ENCODE measurements at regions not wholly inside any gene's neighbourhood (a gene's known extent, or its start where the extent isn't known, plus 50 kb on each side); places are given as distances from the start of the nearest gene placed in this dataset.

DNA sequence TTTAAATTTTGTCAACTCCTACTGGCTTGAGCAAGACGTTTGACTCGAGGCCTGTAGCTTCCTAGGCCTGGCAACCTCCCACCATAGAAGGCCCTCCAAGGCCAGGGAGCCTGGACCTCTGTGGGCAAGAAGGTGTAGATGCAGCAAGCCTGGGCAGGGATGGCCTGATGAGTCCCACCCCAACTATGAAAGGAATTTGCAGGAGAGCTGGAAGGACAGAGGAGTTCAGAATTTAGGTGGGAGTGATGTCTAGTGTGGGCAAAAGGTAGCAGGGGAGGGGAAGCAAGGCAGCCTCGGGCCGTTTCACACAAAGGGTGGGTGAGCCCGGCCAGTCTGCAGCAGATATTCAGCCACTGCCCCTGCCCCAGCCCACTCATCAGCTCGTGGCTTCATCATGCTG is 245.2 kb downstream of the CDH26 start:
- no peak overlapping the region for H3K27ac ChIP-seq
- no peak overlapping the region for H3K4me3 ChIP-seq

DNA sequence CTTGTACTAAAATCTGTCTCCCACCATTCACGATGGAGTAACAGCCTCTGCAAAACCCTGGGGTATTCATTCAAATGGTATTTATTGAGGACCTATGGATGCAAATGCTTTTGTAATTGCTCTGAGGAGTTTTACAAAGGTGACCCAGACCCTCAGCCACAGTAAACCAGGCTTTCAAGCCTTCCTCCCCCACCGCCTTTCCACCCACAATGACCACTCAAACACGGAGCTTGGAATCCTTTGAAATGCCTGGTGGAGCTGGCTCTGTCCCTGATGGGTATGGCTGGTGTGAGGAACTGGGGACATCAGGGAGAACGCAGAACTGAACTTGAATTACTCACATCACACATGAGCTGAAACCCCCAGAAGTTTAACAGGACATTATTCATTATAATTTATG is 246.4 kb downstream of the CDH26 start:
- Histone ChIP-seq H3K27ac (no peak overlapping the region), H3K4me3 (no peak overlapping the region)

DNA sequence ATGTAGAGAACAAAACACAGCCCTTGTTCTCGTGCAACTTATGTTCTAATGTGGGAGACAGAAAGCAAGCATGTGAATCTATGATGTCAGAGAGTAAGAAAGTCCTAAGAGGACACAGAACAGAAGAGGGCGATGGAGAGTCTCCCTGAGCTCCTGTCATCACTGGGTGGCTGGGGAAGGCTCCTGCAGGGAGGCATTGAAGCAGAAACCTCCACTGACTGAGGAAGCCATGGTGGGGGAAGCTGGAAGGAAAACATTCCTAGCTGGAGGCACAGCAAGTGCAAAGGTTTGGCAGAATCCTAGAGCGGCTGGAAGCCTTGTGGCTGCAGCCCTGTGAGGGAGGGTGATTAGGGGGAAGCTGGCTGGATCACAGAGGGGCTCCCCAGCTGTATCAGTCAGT is 248.0 kb downstream of the CDH26 start:
- Histone ChIP-seq H3K27ac (no peak overlapping the region), H3K4me3 (no peak overlapping the region)

DNA sequence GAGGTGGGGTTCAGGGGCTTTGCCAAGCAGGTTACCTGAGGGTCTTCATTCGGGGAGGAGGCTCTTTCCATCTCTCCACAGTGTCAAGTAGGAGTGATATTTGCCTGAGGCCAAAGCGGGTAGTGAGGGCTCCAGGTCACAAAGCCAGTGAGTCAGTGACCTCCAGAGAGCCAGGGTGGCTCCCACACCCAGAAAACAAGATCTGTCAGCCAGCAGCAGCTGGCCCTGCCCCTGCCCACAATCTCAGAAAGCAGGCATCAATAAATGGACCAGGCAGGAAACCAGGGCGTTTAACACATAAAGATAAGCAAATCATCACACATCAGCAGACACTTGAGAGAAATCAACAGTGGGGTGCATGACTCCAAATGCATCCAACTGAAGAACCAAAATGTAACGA is 250.8 kb downstream of the CDH26 start:
- Histone ChIP-seq H3K4me3 (no peak overlapping the region), H3K27ac (no peak overlapping the region)

DNA sequence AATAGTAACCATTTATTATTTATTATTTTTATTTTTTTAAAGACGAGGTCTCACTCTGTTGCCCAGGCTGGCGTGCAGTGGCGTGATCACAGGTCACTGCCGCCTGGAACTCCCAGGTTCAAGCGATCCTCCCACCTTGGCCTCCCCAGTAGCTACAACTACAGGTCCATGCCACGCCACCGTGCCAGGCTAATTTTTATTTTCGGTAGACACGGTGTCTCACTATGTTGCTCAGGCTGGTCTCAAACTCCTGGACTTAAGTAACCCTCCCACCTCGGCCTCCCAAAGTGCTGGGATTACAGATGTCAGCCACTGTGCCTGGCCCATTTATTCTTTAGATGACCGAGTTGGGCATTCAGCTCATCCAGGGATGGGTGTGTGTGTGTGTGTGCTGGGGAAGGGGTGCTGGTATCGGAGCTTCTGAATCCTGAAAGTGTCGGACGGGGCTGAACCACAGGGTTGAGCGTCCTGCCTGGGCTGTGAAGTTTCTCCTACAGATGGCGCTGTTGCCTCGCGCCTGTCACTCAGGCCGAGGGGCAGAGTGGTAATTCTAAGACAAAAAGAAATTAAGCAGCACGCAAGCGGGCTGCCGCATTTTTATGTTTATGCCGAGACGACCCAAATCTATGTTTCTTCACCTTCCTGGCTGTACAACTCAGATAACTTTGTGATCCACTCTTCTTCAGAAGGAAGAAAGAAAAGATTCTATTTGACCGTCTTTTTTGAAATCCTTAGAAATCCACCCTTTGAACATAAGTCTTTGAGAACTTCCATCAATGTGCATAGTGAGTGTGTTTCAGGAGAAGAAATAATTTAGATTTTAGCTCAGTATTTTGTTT is 252.8 kb downstream of the CDH26 start:
- H3K4me3 ChIP-seq, result no peak overlapping the region
- no peak overlapping the region for H3K27ac ChIP-seq

DNA sequence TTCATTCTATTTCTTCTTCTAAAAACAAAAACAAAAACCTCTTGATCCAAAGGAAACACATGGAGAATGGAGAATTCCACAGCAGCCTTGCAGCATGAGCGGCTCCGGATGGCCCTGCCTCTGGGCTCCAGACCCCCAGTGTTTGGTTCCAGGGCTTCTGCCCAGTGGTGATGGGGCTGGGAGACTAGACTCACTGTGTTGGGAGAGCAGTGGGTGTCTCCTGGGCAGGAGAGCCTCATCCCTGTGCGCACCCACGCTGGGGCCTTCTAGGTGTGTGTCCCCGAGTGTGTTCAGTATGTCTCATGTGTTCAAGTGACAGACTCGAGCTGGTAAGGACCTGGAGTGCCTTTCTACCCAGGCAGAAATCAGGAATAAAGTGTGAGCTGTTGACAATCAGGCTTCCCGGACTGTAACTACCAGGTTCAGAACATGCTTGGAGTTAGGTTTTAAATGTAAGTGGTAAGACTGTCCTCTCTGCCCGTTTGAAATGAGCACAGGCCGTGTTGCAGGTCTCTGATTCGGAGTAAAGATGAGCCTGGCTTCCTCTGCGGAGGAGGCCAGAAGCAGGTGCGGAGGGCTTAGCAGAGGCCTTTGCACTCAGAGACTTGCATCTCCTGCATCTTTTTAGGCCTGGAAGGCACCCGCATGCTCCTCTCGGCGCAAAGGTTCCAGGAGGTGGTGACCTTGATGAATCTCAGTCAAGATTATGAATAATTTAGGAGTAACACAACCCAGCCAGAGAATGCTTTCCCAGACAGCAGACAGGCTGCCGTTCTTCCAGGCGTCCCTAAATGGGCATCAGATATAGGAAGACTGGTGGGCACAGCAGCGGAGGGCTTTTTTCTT is 253.6 kb downstream of the CDH26 start:
- Histone ChIP-seq H3K27ac (no peak overlapping the region), H3K4me3 (no peak overlapping the region)

DNA sequence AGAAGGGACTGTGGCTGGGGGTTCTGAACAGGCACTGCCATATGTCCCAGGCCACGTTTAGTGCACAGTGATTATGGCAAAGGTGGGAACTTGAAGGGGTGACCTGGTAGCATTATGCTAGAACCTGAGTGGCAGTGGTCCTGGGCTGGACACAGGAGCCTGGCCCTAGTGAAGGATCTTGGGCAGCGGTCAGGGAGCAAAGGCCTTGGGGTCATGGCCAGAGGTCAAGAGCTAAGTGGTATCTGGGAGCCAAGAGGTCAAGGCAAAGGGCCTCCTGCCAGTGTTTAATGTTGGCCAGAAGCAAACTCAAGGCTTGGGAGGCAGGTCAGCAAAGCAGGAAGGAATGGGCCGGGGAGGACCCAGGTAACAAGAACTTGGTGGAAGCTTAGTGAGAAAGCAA is 254.5 kb downstream of the CDH26 start:
- Histone ChIP-seq H3K27ac (no peak overlapping the region), H3K4me3 (no peak overlapping the region)

DNA sequence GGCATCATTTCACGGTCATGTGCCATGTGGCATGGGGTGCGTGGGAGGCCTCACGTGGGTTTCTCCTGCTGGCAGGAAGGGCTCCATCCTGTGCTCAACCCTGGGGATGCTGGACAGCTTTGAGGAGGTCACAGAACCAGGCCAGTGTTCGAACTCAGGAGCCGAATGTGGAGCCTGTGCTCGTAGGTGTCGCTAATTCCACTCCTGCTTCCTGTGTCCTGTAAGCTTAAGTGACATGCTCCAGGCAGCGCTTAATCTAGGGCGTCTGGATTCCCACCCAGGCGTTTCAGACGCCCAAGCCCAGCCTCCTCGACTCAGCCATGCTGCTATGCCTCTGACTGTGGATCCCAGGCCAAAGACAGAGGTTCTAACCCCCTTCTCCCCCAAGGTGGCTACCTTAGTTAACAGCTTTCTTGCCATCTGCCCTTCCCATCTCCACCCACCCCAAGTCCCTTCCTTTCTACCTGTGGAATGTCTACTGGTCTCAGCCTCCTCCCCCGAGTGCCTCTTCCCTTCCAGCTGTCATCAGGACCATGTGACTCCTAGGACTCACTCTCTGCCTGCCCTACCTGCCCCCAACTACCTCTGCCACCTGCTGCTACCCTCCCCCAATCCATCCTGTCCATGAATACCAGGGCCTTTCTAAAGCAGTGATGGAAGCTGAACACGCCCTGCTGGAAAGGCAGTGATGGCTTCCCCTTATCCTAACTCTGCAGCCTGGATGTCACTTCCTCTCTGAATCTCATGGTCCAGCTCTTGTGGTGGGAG is 255.1 kb downstream of the CDH26 start:
- Histone ChIP-seq H3K4me3 (no peak overlapping the region), H3K27ac (no peak overlapping the region)

DNA sequence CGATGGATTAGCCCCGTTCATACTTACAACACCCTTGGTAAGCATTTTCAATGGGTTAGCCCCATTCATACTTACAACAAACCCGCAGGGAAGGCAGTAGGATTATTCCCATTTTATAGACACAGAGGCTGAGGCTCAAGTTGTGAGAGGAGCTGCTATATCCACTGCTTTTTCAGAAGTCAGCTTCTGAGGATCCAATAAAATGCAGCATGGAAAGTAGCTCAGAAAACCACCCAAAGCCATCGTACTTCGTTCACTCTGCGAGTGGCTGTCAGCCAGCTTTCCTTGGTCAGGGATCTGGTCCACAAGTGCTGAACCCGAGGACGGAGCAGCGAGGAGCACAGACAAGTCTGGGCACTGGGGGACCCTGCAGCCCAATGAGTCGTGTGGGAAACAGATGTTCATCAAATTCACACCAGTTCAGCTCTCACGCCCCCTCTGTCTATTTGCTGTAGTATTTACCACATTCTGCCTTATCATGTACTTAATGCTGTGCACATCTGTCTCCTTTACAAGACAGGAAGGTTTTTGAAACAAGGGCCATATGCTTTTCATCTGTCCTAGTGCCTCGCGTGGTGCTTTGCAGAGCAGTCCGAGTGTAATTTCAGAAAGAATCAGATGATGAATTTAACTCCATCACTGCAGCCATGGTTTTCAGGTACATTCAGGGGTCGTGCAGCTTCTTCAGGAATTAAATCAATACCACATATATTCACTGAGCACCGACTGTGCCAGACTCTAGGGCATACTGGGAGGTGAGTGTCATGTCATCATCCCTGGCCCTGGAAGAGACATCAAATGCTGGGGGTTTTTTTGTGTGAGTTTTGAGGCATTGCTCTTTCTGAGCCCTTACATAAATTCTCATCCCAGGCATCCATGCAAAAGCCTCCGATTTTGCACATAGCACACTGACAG is 256.9 kb downstream of the CDH26 start:
- Histone ChIP-seq H3K4me3 (no peak overlapping the region), H3K27ac (no peak overlapping the region)

DNA sequence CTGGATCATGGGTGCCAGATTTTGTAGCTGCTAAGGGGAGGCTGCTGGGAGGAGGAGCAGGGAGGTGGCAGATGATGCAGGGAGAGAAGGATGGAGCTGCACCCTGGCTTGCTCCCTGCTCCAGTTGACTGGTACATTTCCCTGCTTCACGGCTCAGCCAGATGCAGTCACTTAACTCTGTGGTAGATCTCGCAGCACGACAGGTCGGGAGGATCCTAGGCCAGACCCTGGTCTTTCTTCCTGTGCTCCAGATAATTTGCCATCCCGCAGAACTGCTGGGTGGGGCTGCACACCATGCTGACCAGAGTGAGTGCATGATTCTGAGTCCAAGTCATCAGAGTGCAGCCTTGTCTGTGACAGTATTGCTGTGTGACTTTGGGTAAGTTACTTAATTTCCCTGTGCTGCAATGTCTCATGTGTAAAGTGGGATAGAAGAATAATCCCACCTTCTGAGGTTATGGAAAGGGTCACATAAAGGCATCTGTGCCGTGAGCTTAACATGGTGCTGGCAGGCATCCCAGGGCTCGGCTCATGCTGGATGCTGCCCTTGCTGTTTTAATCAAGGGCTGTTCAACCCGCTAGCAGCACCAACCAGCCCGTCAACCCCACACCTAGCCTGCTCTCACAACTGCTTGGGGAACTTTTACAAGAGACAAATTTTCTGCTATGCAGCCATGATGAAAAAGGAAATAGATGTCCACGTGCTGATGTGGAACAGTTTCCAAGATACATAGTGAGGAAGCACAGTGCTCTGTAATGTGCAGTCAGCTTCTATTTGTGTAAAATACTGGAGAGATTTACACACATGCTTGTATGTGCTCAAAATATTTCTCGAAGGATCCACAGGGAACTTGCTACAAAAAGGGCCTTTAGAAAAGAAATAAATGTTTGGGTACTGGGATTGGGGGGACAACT is 257.9 kb downstream of the CDH26 start:
- H3K27ac ChIP-seq, result no peak overlapping the region
- no peak overlapping the region for H3K4me3 ChIP-seq

DNA sequence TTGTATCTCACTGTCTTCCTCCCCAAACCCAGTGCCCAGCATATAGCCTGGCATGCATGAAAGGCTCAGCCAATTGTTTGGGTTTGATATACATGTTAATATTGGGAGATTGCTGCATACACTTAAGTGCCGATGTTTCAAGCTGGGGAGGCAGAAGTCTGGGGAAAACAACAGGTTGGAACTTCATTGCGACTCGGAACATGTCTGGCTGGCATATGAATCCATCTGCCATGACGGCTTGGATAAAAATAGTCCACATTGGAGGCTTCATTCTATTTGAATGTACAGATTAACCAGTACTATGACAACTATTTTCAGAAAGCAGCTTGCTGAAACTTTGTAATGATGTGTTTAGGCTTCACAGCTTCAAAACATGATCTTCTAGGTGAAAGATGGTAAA is 261.0 kb downstream of the CDH26 start:
- Histone ChIP-seq H3K4me3 (no peak overlapping the region), H3K27ac (no peak overlapping the region)

DNA sequence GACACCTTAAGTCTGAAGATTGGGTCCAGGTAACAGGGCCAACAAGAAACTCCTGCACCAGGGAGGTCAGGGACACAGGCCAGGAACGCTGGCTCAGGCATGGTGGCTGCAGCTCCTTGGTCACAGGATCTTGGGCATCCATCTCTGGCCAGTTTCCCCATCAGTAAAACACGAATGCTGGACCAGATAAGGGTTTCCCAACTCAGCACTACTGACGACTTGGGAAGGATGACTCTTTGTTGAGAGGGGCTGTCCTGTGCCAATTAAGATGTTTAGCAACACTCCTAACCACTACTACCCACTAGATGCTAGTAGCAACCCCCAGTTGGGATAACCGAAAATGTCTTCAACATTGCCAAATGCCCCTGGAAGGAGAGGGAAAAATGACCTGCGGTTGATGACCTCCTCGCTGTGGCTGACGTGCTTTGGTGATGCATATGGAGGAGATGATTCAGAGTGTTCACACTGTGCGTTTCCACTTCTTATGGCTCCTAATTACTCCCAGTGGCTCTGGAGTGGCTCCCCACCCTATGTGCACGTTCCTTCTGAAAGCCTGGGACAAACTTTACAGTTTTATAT is 261.9 kb downstream of the CDH26 start:
- H3K27ac ChIP-seq, result no peak overlapping the region
- no peak overlapping the region for H3K4me3 ChIP-seq

DNA sequence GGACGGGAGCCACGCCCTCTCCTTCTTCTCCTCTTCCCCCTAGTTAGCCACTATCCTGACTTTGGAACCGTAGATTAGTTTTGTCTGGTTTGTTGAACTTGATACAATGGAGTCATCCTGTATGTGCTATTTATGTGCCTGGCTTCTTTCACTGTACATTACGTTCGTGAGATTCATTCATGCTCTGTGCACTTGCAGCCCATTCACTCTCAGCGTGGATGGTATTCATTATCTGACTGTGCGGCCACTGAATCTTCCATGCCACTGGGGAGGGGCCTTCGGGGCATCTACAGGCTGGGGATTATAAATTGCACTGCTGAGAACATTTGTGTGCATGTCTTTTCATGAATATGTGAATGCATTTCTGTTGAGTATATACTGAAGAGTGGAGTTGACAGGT is 262.5 kb downstream of the CDH26 start:
- Histone ChIP-seq H3K27ac (no peak overlapping the region), H3K4me3 (no peak overlapping the region)

DNA sequence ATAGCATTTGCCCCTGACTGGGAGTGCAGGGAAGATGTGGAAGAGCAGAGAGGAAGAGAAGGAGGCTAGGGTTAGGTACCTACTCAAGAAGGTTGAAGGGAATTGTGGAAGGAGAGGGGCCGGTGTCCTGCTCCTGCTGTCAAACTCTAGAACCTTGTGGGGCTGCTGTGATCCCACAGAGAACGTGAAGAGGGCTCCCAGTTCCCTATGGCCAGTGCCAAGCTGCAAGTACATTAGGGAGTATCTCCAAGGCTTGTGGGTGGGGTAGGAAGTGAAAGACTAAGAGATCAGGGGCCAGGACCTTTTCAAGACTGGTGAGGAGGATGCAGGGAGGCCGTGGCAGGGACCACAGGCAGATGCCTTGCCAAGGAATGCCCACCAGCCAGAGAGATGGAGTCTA is 263.4 kb downstream of the CDH26 start:
- Histone ChIP-seq H3K4me3 (no peak overlapping the region), H3K27ac (no peak overlapping the region)

DNA sequence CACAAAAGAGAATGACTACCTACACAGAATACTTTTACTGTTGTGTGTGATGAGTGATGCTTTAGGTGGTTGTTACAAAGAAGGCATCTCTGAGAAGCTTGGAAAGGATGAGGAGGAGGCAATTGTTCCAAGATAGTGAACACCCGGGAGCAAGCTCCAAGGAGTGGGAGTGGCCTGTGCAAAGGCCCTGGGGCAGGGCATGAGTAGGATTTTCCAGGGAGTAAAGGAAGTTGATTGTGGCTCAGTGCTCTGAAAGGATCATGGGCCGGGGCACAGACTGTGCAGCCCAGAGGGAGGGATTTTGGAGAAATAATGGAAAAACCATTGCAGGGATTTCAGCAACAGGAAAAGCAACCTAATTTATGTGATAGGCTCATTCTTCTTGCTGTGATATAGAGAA is 264.3 kb downstream of the CDH26 start:
- H3K4me3 ChIP-seq, result no peak overlapping the region
- H3K27ac ChIP-seq, result no peak overlapping the region

DNA sequence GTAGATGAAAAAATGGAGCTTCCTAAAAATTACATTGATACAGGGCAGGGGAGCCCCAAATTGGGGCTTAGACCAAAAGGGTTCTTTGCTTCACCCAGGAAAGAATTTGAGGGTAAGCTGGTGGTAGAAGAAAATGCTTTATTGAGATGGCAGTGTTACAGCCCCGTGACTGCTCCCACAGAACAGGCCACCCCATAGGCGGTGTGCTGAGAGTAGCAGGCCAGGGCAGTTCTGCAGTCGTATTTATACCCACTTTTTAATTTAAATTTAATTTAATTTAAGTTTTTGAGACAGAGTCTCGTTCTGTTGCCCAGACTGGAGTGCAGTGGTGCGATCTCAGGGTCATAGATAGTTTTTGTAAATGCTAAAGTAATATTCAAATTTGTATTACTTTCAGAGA is 265.0 kb downstream of the CDH26 start:
- H3K4me3 ChIP-seq, result no peak overlapping the region
- H3K27ac ChIP-seq, result no peak overlapping the region

DNA sequence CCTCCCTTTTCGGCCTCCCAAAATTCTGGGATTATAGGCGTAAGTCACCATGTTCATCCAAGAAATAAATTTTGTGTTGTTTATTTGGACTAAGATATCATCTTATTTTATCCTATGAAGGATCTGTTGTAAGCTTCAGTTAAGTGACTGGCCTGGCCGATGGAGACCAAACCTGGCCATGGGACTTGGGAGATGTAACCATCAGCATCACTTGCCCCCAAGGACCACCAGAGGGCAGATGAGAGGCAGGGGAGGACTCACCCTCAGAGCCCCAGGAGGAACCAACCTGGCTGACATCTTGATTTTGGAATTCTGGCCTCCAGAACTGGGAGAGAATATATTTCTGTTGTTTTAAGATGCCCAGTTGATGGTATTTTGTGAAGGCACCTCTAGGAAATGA is 266.7 kb downstream of the CDH26 start:
- H3K4me3 ChIP-seq, result no peak overlapping the region
- no peak overlapping the region for H3K27ac ChIP-seq

DNA sequence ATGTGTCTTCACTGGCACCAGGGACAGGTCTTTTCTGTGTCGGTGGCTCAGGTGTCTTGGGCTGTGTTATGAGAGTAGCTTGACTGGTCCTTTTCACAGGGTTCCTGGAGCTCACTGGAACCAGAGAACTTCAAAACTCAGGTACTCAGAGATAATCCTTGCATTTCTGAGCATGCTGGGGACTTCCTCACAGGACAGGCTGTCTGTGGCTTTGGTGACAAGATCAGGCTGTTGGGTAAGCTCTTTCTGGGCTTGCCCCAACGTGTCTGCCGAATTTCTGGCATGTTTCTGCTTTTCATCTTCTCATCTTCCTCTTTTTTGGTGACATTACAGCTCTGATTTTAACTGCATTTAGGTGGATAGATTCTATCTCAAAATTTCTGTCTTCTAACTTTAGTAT is 270.0 kb downstream of the CDH26 start:
- Histone ChIP-seq H3K4me3 (no peak overlapping the region), H3K27ac (no peak overlapping the region)
